Loucy (cell line): ENCODE measurements at regions not wholly inside any gene's neighbourhood (a gene's known extent, or its start where the extent isn't known, plus 50 kb on each side); places are given as distances from the start of the nearest gene placed in this dataset.

Experiments used
- H2AFZ ChIP-seq: fragments of 200-600 bp; sonication (generic); 2 replicates; pipeline ENCODE4 v1.6.0; 2016; ENCODE audit warnings: antibody characterized with exemption, mild to moderate bottlenecking, low read length, moderate library complexity
- H3F3A ChIP-seq: fragments of 200-600 bp; 2 replicates; pipeline ENCODE4 v1.6.0; 2016; ENCODE audit warnings: antibody characterized with exemption, low read depth, mild to moderate bottlenecking
- H3K27me3 ChIP-seq: fragments of 200-600 bp; sonication (generic); 2 replicates; pipeline ENCODE4 v1.6.1; 2014; ENCODE audit warnings: low read length, mild to moderate bottlenecking; ENCODE audit not compliant: insufficient read depth, poor library complexity, severe bottlenecking
- H3K36me3 ChIP-seq: fragments of 200-600 bp; sonication (generic); 2 replicates; pipeline ENCODE4 v1.6.1; 2016; ENCODE audit warnings: low read length; ENCODE audit not compliant: insufficient read depth
- H3K4me1 ChIP-seq: fragments of 200-600 bp; sonication (generic); 2 replicates; pipeline ENCODE4 v1.5.1; 2014; ENCODE audit warnings: low read length, mild to moderate bottlenecking; ENCODE audit not compliant: insufficient read depth, poor library complexity, severe bottlenecking
- H3K4me2 ChIP-seq: fragments of 200-600 bp; sonication (generic); 2 replicates; pipeline ENCODE4 v1.6.0; 2014; ENCODE audit warnings: antibody characterized with exemption, low read length, low read depth, mild to moderate bottlenecking; ENCODE audit not compliant: poor library complexity, severe bottlenecking
- H3K4me3 ChIP-seq: fragments of 200-600 bp; sonication (generic); 2 replicates; pipeline ENCODE4 v1.5.1; 2014; ENCODE audit warnings: low read length, mild to moderate bottlenecking, mixed read lengths; ENCODE audit not compliant: poor library complexity, severe bottlenecking
- H3K79me2 ChIP-seq: fragments of 200-600 bp; sonication (generic); 2 replicates; pipeline ENCODE4 v1.6.1; 2014; ENCODE audit warnings: low read length; ENCODE audit not compliant: insufficient read depth
- H3K9ac ChIP-seq: fragments of 200-600 bp; sonication (generic); 2 replicates; pipeline ENCODE4 v1.6.0; 2014; ENCODE audit warnings: mild to moderate bottlenecking, low read depth, low read length, moderate library complexity; ENCODE audit not compliant: poor library complexity, severe bottlenecking
- H3K9me2 ChIP-seq: fragments of 200-600 bp; sonication (generic); replicated peaks from 2 replicates; pipeline ENCODE4 v1.6.1; 2016; ENCODE audit warnings: low read depth, low read length, mixed read lengths
- H3K9me3 ChIP-seq: fragments of 200-600 bp; sonication (generic); 2 replicates; pipeline ENCODE4 v1.6.1; 2014; ENCODE audit warnings: mild to moderate bottlenecking, antibody characterized with exemption, low read length, low read depth; ENCODE audit not compliant: insufficient read depth
- H4K20me1 ChIP-seq: fragments of 200-600 bp; sonication (generic); 2 replicates; pipeline ENCODE4 v1.6.0; 2014; ENCODE audit warnings: antibody characterized with exemption, low read length, mild to moderate bottlenecking; ENCODE audit not compliant: insufficient read depth, poor library complexity, severe bottlenecking
- CTCF ChIP-seq: fragments of 200-600 bp; sonication (generic); conservative IDR thresholded peaks from 2 replicates; pipeline ENCODE4 v1.5.1; 2014; ENCODE audit warnings: mild to moderate bottlenecking, antibody characterized with exemption, low read length
- EZH2phosphoT487 ChIP-seq: fragments of 200-600 bp; IDR thresholded peaks from 2 replicates; pipeline ENCODE4 v1.6.1; 2018; ENCODE audit warnings: antibody characterized with exemption, mild to moderate bottlenecking, moderate library complexity, borderline replicate concordance

GRCh38 chr11:24312464-24313238, 184.2 kb upstream of the LUZP2 start:
- no peaks in the 10 kb centered on the region for H3K79me2 ChIP-seq
- H2AFZ ChIP-seq: peak overlapping the region; percentile 52
- H3K36me3 ChIP-seq: no peaks in the 10 kb centered on the region
- no peaks in the 10 kb centered on the region for H3K9me2 ChIP-seq
- H3K4me2 ChIP-seq: peak overlapping the region; percentile 19
- no peaks in the 10 kb centered on the region for H3K27me3 ChIP-seq
- H3K4me3 ChIP-seq: peak overlapping the region; percentile 27
- H4K20me1 ChIP-seq: no peaks in the 10 kb centered on the region
- H3F3A ChIP-seq: 0 out of 2 replicates have a peak, but pooled peaks cover 4% of the 10 kb centered on the region
- TF ChIP-seq CTCF (no peak), EZH2phosphoT487 (no peak)
- peaks cover 16% of the 10 kb centered on the region; the same call in 1 of the 2 replicates for H3K9me3 ChIP-seq
- H3K9ac ChIP-seq: no peak overlapping the region
- H3K4me1 ChIP-seq: peaks cover 13% of the 10 kb centered on the region

DNA sequence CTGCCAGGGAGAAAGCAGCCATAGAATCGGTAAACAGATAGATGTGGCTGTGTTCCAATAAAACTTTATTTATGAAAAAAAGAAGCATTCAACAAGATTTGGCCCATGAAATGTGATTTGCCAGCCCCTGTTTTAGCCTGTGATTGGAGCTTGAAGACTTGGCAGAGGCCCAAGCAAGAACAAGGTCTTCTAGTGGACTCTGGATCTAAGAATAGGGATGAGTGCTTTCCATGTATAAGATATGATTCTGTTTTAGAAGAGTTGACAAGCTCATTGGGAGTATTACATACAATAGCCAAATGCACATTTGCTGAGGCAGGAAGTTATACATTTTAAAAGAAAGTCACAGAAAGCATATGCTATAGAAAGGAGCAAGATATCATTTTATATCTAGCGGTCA, 175.6 kb upstream of the LUZP2 start:
- no peaks in the 10 kb centered on the region for H3K36me3 ChIP-seq
- no peaks in the 10 kb centered on the region for H3K79me2 ChIP-seq
- no peaks in the 10 kb centered on the region for H3K9me2 ChIP-seq
- H3K9me3 ChIP-seq: no peaks in the 10 kb centered on the region
- no peaks in the 10 kb centered on the region for H3K27me3 ChIP-seq
- H2AFZ ChIP-seq: no peak overlapping the region
- H3K4me2 ChIP-seq: no peak overlapping the region
- H3K9ac ChIP-seq: no peak overlapping the region
- no peaks in the 10 kb centered on the region for H3K4me1 ChIP-seq
- no peaks in the 10 kb centered on the region for H4K20me1 ChIP-seq
- TF ChIP-seq EZH2phosphoT487 (no peak), CTCF (no peak)
- H3K4me3 ChIP-seq: no peak overlapping the region
- H3F3A ChIP-seq: no peaks in the 10 kb centered on the region

DNA sequence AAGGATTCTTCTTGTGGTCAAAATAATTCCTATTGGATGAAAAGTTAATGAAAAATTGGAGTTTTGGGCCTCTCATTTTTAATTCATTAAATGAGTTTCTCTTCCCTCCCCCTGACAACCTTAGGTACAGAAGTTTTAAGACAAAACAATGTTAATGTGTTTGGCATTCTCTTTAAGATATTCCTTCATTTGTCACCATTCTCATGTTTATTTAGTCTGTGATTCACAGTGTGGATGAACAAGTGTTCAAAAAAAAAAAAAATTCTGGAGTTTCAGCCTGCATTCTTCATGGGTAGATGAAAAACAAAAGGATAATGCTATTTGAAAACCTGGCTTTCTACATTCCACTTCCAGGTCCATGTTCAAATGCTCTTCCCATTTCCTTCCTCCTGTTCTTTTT, 172.6 kb upstream of the LUZP2 start:
- TF ChIP-seq EZH2phosphoT487: no peak
- no peak for TF ChIP-seq CTCF
- no peaks in the 10 kb centered on the region for H3K79me2 ChIP-seq
- H2AFZ ChIP-seq: no peak overlapping the region
- no peak overlapping the region for H3K9ac ChIP-seq
- no peak overlapping the region for H3K4me3 ChIP-seq
- H3K4me1 ChIP-seq: no peaks in the 10 kb centered on the region
- H3F3A ChIP-seq: no peaks in the 10 kb centered on the region
- H3K27me3 ChIP-seq: no peaks in the 10 kb centered on the region
- H3K36me3 ChIP-seq: no peaks in the 10 kb centered on the region
- no peak overlapping the region for H3K4me2 ChIP-seq
- no peaks in the 10 kb centered on the region for H3K9me3 ChIP-seq
- no peaks in the 10 kb centered on the region for H3K9me2 ChIP-seq
- H4K20me1 ChIP-seq: no peaks in the 10 kb centered on the region
